ENCODE measurements at regions not wholly inside any gene's neighbourhood (a gene's known extent, or its start where the extent isn't known, plus 50 kb on each side); places are given as distances from the start of the nearest gene placed in this dataset.
A peak's percentile ranks its signal among the peaks of the same experiment; 100 is the strongest.
"Not testable (repeated sequence)": the region's sequence is repeated elsewhere in the genome, so short reads cannot be mapped to it uniquely, and the experiment has no call there.

- no peak for DNase-seq (ENCODE audit: low read depth in 2 of 2)
Observed at GRCh38 chr13:111005808-111006505, 91.1 kb upstream of the ANKRD10 start.

DNA sequence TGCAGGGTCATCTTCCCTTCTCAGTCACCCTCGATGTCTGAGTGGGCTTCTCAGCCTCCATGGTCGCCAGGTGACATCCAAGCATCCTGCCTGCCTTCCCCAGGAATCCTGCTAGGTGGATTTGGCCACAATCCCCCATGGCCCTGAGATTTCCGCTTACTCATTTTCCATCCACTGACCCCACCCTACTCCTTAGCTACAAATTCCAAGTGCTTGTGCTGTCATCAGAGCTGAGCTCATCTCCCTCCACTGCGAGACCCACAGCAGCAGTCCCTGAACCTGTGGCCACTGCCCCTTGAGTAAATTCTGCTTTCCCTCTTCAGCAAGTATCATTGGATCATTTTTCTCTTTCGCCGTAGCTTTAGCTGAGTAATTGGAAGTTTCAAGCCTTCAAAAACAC lies 90.5 kb upstream of the ANKRD10 start:
- DNase-seq (ENCODE audit: low read depth in 2 of 2): no peak

- DNase-seq (ENCODE audit: low read depth in 2 of 2): no peak
Observed at GRCh38 chr13:111004444-111004843, 89.6 kb upstream of the ANKRD10 start.

DNA sequence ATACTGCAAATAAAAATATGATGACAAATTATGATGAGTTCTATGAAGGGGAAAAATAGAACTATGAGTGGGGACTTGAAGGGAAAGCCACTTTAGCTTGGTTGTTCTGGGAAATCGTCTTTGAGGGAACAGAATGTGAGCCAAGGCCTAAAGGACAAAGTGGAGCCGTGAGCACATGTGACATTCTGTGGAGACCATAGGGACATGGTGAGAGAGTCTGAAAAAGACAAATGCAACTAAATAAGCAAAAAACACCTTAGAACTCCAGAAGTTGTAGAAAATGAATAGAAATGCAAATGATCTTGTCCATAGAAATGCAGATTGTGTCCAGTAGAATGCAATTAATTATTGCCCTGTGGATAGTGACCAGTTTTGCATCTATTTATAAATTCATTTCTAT lies 86.8 kb upstream of the ANKRD10 start:
- DNase-seq (ENCODE audit: low read depth in 2 of 2): no peak

DNA sequence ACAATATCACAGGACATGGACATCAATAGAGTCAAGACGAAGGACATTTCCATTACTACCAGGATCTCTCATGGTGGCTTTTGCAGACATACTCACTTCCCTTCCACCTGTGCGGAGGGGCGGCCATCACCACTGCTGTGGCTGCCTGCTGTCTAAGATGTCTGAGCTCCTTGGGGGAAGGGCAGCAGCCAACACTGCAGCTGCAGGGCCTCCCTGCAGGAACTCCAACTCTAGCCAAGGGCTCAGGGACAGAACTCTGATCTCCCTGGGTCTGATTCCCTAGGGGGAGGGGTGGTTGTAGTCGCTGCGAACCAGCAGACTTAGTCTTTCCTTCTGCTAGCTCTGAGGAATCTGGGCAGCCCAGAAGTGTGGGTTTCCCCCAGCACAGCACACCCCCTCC lies 78.9 kb upstream of the ANKRD10 start:
- DNase-seq (ENCODE audit: low read depth in 2 of 2): no peak

DNA sequence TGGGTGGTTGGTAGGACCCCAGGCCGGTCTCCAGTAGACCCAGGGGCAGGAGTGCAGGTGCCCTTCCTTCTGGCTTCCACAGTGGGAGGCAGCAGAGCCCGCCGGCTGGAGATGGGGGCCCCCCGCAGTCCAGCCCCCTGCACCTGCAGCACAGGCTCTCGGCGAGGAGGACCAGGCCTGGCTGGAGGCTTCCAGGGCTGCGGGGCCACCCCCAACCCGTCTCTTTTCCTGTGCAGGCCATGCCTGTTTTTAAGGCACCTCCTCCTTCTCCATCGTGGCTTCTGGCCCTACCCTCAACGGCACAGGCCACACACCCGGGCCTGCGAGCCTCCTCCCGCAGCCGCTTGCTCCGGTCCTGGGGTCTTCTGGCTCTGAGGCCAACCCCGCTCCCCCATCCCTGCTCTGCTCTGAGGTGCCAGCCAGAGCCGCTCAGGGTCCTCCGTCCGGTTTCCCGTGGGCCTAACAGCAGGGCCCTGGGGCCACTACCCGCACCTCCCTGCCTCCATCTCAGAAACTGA lies 77.2 kb upstream of the ANKRD10 start:
- DNase-seq (ENCODE audit: low read depth in 2 of 2): no peak

- DNase-seq (ENCODE audit: low read depth in 2 of 2): no peak
Observed at GRCh38 chr13:110989331-110989730, 74.5 kb upstream of the ANKRD10 start.

- no peak for DNase-seq (ENCODE audit: low read depth in 2 of 2)
Observed at GRCh38 chr13:110985541-110985940, 70.7 kb upstream of the ANKRD10 start.

- DNase-seq (ENCODE audit: low read depth in 2 of 2): no peak
Observed at GRCh38 chr13:110984798-110985197, 69.9 kb upstream of the ANKRD10 start.

GRCh38 chr13:110984381-110984780 lies 69.5 kb upstream of the ANKRD10 start:
- DNase-seq (ENCODE audit: low read depth in 2 of 2): no peak

- DNase-seq (ENCODE audit: low read depth in 2 of 2): no peak
Observed at GRCh38 chr13:110983241-110983640, 68.4 kb upstream of the ANKRD10 start.

DNA sequence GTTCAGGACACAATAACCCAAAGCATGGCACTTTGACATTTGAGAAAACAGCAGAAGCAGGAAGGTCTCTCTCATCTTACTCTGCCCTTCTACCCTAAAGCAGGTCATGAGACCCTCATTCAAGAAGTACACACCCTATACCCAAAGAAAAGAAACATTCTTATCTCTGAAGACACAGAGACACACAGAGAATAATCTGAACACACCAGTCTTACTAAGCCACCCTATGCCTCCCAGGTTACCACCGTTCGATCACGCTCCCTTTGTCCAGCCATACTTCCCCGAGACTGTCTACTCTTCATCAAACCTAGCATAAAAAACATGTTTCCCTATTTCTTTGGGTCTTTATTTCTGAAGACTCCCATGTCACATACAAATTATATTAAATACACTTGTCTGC lies 66.5 kb upstream of the ANKRD10 start:
- DNase-seq (ENCODE audit: low read depth in 2 of 2): no peak

GRCh38 chr13:110980921-110981320 lies 66.1 kb upstream of the ANKRD10 start:
- DNase-seq (ENCODE audit: low read depth in 2 of 2): no peak

DNA sequence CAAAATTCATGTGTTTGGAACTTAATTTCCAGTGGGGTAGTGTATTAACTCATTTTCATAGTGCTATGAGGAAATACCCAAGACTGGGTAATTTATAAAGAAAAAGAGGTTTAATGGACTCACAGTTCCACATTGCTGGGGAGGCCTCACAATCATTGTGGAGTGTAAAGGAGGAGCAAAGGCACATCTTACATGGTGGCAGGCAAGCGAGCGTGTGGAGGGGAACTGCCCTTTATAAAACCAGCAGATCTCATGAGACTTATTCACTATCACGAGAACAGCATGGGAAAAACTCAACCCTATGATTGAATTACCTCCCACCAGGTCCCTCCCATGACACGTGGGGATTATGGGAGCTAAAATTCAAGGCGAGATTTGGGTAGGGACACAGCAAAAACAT lies 64.3 kb upstream of the ANKRD10 start:
- not testable (repeated sequence) for DNase-seq (ENCODE audit: low read depth in 2 of 2)

GRCh38 chr13:110978390-110978789 lies 63.5 kb upstream of the ANKRD10 start:
- DNase-seq (ENCODE audit: low read depth in 2 of 2): no peak

- DNase-seq (ENCODE audit: low read depth in 2 of 2): no peak
Observed at GRCh38 chr13:110976785-110977184, 61.9 kb upstream of the ANKRD10 start.

GRCh38 chr13:110973007-110973700 lies 58.3 kb upstream of the ANKRD10 start:
- no peak for DNase-seq (ENCODE audit: low read depth in 2 of 2)

DNA sequence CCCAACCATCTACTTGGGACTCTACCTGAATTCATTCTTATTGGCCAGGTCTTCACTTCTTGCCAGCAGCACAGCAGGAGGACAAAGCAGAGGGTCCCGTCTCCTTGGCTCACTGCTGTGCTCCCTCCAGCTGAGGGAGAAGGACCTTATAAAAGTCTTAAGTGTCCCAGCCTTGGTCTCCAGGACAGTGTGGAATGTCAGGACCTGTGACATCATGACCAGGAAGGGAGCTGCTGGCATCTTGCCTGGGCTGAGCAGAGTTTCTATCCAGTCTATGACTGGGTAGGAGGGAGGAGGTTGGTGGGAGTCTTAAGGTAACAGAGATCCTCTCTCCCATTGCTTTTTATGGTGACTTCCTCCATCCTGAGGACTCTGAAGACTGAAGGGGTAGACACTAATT lies 56.6 kb upstream of the ANKRD10 start:
- no peak for DNase-seq (ENCODE audit: low read depth in 2 of 2)

GRCh38 chr13:110967156-110967855 lies 52.4 kb upstream of the ANKRD10 start:
- not testable (repeated sequence) for DNase-seq (ENCODE audit: low read depth in 2 of 2)

DNA sequence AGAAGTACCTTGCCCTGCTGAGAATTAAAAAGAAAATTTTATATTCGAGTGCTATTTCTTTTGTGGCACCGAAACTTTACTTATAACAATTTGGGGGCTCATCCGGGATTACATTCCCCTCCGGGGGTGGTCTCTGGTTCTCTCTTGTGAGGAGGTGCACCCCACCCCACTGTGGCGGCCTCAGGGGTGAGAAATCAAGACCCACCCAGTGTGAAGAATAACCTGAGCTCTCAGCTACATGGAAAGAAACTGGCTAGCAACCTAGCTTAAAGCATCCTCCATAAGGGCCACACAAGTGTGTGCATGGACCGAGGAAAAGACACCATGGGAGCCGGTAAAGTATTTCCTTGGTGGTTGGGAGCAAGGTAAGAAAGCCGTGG lies 50.9 kb upstream of the ANKRD10 start:
- no peak for DNase-seq (ENCODE audit: low read depth in 2 of 2)

GRCh38 chr13:110965038-110965754 lies 50.3 kb upstream of the ANKRD10 start:
- peak; percentile 20 to 35 for DNase-seq (ENCODE audit: low read depth in 2 of 2)
